ENCODE measurements at regions not wholly inside any gene's neighbourhood (a gene's known extent, or its start where the extent isn't known, plus 50 kb on each side); places are given as distances from the start of the nearest gene placed in this dataset.
"Not testable (repeated sequence)": the region's sequence is repeated elsewhere in the genome, so short reads cannot be mapped to it uniquely, and the experiment has no call there.

DNA sequence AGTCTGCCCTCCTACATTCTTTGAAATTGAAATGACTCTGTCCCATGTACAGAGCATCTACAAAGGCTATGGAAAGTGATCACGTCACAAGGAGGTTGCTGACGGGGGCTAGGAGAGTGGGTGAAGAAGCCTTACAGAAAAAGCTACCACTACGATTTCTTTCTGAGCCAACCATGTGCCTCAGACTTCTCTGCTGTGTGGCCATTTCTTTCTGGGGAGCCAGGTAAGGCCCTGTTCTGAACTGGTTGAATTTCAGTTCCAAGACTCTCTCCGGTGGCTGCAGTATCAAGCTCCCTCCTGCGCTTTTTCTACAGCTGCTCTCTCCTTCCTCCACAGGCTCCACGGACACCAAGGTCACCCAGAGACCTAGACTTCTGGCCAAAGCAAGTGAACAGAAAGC lies 112.5 kb upstream of the PRSS1 start:
- DNase-seq (ENCODE audit: low read depth in 2 of 2): no peak

DNA sequence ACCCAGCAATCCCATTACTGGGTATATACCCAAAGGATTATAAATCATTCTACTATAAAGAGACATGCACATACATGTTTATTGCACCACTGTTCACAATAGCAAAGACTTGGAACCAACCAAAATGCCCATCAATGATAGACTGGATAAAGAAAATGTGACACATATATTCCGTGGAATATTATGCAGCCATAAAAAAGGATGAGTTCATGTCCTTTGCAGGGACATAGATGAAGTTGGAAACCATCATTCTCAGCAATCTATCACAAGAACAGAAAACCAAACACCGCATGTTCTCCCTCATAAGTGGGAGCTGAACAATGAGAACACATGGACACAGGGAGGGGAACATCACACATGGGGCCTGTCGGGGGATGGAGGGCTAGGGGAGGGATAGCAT lies 113.2 kb upstream of the PRSS1 start:
- DNase-seq (ENCODE audit: low read depth in 2 of 2): not testable (repeated sequence)

DNA sequence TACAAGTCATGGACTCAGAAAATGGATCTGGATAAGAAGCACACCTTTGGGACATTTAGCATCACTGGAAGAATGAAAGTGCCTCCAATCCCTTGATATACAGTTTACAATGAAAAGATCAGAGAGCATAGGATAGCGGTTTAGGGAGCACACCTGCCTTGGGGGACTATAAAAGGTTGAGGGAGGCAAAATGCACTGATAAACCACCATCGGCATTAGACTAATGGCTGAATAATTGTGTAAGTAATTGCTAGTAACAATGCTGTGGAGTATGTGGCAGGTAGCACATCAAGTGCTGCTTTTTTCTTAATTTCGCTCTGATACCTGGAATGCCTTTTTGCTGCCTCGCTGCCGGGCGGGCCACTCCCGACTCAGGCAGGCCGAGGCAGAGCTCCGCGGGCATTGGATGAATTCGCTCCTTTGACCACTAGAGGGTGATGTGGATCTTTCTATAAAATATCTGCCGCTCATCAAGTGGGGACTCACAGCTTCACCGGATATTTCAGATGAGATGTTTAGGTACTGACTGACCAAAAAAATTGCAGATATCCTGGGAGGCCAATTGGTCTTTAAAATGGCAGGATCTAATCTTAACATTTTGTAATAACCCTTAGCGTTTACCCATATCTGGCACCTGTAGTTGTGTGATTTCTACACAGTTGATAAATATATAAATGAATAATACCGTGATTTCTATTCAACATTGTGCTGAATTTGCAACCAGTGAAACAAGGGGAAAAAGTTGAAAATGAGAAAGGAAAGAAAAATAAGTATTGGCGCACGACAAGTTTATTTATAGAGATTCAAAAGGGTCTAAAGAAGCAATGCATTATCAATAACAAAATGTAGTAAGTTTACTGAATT lies 116.8 kb upstream of the PRSS1 start:
- peak; percentile 27 to 64 for DNase-seq (ENCODE audit: low read depth in 2 of 2)

DNA sequence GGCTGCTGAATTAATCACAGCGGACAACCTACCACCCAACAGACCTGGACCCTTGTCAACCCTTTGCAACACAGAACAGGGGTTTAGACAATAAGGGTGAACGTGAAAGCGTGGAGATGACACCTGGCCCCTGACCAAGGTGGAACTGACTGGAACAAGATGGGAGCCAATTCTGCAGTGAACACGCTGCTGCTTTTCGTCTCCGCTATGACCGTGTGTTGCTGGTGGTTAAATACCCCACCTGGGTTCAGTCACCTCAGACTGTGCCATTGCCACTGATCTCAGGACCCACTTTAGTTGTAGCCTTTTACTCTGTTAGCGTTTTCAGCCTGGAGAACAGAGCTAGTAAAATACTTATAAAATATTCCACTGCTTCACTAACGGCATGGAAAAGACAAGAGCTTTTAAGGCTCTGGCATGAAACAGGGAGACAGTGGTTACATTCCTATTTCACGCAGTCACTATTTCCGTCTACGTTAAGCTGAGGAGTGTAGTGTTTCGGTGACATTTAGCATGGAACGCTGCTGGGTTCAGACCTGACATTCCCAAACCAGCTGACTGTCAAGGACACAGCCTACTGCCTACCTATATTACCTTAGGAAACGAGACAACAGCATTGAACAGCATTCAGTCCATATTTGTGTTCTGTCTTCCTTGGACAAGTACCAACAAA lies 119.5 kb upstream of the PRSS1 start:
- DNase-seq (ENCODE audit: low read depth in 2 of 2): peak in 1 of 2 donors; percentile 13

DNA sequence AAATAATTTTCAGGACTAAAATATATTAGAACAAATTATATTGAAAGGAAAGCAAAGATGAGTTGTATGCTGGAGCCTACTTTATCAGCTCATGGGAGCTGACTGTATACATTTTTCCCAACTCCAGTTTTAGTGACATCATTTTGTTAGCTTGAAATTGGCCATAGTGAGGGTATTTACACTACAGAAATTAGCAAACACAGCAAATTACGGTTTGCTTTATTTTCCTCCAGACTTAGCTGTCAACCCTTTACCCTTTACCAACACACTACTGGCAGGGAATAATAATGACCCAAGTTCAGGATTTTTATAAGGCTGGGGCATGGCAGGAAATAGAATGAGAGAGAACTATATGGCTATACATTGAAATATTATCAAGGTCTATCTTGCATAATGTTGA lies 120.3 kb upstream of the PRSS1 start:
- no peak for DNase-seq (ENCODE audit: low read depth in 2 of 2)

DNA sequence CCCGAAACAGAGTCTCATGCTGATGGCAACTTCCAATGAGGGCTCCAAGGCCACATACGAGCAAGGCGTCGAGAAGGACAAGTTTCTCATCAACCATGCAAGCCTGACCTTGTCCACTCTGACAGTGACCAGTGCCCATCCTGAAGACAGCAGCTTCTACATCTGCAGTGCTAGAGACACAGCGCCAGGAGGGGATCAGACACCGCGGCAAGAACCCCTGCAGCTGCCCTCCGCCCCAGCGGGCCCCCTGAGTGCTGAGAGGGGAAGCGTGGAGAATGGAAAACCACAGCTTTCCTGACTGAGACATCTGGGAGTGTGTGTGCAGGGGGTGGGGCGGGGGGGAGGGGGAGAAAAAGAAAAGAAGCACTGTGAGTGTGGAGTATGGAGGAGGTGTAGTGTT lies 122.0 kb upstream of the PRSS1 start:
- DNase-seq (ENCODE audit: low read depth in 2 of 2): not testable (repeated sequence)

DNA sequence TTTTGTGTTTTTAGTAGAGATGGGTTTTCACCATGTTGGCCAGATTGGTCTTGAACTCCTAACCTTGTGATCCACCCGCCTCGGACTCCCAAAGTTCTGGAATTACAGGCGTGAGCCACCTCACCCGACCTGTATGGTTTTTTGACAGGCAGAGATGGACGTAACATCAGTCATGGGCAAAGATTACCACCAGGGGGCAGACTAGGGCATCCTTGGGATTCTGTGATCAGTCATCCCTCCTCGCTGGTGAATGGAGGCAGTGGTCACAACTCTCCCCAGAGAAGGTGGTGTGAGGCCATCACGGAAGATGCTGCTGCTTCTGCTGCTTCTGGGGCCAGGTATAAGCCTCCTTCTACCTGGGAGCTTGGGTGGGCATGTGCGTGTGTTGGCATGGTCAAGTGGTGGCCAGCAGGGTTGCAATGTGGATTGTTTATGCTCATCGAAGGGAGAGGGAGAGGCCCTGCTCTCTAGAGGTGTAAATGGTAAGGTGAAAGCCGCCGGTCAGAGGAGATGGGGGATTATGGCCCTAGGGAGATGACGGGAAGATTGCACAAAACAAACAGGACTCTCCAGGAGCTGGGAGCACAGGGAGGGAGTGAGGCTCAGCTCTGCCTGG lies 122.7 kb upstream of the PRSS1 start:
- peak; percentile 15 to 58 for DNase-seq (ENCODE audit: low read depth in 2 of 2)

DNA sequence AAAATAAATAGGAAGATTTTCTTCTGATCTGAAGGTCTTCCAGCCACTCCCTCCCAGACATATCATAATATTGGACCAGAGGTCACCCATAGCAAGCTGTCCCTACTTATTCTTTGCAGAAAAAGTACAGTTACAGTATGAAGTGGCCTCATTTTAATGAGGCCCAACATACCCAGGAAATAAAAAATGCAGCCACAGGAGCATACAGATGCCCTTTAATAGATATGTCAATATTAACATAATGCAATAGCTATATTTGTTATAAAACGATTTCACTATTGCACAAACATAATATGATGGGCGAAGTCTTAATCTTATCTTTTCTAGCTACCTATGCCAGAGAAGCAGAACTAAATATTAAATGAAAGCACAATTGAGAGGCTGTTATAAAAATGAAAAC lies 124.1 kb upstream of the PRSS1 start:
- DNase-seq (ENCODE audit: low read depth in 2 of 2): not testable (repeated sequence)

DNA sequence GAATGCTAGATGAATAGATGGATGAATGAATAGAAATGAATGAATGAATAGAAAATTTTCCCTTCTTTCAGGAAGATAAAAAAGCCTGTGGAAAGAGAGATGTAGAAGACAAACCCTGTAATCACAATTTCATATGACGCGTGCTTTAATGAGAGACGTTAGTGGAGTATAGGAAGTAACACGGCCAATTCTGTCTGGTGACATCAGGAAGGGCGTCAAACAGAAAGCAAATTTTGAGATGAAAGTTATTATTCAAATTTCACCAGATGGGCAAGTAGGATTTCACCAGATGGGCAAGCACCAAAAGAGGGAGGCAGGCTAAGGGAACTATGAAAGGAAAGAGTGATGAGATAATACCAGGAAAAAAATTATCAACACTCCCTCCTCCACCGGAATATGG lies 128.9 kb upstream of the PRSS1 start:
- no peak for DNase-seq (ENCODE audit: low read depth in 2 of 2)

DNA sequence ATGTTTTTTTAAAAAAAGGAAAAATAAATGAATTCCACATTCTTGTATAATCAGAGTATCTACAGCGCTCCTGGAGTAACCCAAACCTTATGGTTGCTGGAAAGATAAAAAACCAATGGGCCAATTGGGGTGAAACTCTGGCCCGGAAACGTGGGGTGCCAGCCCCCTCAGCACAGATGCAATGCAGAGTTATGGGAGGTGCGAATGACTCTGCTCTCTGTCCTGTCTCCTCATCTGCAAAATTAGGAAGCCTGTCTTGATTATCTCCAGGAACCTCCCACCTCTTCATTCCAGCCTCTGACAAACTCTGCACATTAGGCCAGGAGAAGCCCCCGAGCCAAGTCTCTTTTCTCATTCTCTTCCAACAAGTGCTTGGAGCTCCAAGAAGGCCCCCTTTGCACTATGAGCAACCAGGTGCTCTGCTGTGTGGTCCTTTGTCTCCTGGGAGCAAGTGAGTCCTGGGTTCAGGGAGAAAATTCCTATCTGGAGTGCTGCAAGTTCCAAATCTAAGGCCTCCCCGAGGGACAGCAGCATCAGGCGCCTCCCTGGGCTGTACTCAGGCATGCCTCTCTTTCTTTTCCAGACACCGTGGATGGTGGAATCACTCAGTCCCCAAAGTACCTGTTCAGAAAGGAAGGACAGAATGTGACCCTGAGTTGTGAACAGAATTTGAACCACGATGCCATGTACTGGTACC lies 130.5 kb upstream of the PRSS1 start:
- DNase-seq (ENCODE audit: low read depth in 2 of 2): no peak

DNA sequence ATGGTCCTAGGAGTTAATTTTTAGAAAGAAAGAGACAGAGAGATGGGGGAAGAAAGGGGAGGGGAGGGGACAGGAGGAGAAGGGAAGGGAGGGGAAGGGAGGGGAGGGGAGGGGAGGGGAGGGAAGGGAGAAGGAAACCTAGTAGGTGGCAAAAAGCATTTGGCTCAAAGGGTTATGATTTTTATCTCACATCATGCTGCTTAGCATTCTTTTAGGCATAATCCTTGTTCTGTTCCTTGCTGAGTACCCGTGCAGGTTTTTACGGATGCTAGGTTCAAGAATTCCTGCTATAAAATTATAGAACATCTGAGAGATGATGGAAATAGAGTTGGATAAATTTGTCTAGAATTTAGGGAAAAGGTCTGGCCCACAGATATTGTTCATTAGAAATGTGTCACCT lies 132.4 kb upstream of the PRSS1 start:
- DNase-seq (ENCODE audit: low read depth in 2 of 2): no peak

DNA sequence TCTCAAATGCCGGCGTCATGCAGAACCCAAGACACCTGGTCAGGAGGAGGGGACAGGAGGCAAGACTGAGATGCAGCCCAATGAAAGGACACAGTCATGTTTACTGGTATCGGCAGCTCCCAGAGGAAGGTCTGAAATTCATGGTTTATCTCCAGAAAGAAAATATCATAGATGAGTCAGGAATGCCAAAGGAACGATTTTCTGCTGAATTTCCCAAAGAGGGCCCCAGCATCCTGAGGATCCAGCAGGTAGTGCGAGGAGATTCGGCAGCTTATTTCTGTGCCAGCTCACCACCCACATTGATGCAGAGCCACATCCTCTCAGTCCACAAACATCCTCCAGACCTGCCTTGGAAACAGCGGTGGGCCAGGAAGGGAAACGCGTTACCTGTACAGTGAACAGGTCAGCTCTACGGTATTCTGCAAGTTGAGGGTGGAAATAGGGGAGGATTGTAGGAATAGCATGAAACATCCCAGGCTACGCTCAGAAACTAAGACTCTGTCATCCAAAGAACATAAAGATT lies 133.1 kb upstream of the PRSS1 start:
- DNase-seq (ENCODE audit: low read depth in 2 of 2): no peak

DNA sequence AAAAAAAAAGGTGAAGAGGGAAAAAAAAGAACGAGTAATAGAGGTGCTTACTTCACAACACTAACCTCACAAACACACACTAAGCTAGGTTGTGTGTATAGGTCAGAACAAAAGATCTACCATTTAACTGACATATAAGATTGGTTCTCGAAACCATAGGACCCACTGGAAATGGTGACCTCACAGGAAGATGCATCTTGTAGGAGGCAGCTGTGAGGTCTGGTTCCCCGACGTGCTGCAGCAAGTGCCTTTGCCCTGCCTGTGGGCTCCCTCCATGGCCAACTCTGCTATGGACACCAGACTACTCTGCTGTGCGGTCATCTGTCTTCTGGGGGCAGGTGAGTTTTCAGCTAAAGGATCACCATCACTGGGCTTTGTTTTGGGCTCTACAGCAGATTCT lies 133.8 kb upstream of the PRSS1 start:
- no peak for DNase-seq (ENCODE audit: low read depth in 2 of 2)

DNA sequence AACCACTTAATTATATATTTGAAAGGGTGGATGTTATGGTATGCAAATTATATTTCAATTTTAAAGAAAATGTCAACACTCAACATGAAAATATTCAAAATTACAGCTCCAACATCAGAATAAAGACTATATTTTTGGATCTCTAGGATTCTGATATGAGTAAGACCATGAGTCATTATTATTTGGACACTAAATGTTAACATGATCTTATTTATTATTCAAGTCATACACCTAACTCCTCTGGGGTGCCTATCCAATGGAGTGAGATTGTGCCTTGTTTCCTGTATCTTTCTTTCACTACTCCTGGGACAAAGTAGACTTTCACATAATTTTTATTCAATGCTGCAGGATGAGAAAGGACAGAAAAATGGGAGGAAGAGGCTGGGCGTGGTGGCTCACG lies 135.2 kb upstream of the PRSS1 start:
- DNase-seq (ENCODE audit: low read depth in 2 of 2): no peak

DNA sequence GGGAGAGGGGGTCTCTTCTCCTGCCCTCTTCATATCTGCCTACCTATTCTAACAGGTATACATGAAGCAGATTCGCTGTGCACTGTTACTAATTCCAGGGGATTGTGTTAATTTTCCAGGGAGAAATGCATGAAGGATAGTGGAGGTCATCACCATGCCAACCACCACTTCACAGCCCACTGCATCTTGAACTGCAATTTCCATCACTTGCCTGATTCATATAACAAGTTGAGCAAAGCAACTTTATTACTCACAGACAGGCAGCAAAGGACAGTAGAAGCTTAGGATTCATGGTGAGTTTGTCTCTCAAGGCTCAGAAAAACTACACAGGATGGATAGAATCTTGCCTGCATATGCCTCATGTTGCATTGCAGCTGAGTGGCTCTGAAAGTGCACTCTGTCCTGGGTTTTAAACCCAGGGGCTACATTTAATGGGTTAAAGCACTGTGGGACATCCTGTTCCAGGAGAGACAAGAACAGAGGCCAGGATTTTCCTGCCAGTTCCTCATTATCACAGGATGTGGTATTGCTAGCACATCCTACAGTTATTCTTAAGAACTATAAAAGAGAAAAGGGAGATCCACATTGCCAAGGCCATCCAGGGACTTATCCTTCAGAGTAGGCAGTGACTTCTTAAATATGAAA lies 136.9 kb upstream of the PRSS1 start:
- DNase-seq (ENCODE audit: low read depth in 2 of 2): peak in 1 of 2 donors; percentile 4

DNA sequence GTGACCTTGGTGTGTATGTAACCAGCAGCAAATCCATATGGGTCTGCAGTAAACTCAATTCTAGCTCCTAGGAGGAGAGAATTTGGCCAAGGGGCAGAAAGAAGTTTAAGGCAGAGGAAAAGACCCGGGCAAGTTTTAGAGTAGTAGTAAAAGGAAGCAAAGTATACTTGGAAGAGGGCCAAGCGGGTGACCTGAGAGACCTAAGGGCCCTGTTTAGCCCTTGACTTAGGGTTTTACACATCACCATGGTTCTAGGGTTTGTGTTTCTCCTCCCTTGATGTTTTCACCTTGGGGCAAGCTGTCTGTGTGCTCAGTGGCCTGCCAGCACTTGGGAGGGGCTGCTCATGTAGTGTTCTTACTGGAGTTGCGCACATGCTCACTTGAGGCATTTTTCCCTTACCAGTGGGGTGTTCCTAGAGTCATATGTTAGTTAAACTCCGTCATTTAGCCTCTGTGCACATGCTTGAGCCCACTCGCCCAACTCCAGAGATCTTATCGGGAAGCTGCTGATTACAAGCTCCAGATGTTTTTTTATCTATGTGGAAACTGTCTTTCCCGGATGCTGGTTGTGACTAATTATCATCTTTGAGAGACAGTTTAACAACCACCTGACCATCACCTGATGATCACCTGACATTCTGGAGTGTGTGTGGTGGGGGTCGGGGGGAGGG lies 137.6 kb upstream of the PRSS1 start:
- no peak for DNase-seq (ENCODE audit: low read depth in 2 of 2)

DNA sequence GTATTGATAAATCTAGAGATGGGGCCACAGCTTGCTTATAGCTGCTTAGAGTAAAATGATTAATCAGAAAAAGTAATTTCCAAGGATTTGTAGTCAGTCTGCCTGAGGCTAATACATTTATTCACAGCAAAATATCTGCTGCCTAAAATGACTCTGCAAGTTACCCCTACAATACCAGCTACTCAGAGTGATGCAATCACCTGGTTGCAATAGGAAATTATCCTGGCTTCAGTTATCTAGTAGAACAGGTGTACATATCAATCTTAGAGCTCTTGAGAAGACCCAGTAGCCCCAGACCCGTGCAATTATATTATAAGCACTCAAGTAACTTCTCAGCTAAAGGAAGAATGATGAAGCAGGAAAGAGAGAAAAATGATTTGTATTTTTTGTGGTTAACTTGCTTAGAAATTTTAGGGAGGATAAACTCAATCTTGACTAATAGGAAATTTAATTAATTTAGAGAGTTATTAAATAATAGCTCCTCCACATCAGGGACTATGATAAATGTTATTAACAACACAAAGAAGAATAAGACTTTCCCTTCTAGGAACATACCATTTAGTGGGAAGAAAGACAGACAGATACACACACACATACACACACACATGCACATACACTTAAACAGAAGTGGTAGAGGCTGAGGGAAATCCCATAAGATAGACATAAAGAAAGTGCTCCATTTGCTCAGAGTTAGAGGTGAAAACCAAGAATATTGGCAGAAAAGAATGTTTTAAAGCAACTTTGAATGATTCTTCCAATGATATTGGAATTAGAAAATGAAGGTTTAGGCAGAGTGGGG lies 140.4 kb upstream of the PRSS1 start:
- no peak for DNase-seq (ENCODE audit: low read depth in 2 of 2)

DNA sequence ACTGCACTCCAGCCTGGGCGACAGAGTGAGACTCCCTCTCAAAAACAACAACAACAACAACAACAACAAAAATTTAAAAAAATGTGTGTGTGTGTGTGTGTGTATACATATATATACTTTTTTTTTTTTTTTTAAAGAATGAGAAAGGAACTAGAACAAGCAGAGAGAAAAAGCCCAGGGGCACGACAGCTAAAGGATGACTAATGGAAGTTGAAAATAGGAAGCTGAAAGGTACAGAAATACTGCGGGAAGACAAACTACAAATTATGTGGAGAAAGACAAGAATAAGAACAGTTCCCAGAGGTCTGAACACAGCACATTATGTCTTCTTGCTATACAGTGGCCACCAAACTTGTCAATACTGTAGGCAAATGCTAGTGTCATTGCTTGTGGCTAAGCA lies 141.9 kb upstream of the PRSS1 start:
- no peak for DNase-seq (ENCODE audit: low read depth in 2 of 2)

DNA sequence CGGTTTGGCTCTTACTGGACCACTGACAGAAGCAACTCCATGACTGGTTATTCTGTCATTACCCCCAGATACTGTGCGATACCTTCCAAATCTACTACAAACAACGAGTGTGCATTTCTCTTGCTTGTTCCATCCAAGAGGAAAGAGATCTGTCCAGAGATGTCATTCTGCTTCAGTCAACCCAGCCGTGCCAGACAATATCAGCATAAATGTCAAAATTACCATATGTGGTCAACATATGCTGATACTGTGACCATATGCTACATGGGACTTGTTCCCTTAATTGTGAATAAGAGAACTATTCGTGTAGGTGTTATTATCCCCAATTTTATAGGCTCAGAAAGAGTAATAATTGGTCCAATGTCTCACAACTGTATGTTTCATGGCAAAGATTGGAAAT lies 143.2 kb upstream of the PRSS1 start:
- no peak for DNase-seq (ENCODE audit: low read depth in 2 of 2)

DNA sequence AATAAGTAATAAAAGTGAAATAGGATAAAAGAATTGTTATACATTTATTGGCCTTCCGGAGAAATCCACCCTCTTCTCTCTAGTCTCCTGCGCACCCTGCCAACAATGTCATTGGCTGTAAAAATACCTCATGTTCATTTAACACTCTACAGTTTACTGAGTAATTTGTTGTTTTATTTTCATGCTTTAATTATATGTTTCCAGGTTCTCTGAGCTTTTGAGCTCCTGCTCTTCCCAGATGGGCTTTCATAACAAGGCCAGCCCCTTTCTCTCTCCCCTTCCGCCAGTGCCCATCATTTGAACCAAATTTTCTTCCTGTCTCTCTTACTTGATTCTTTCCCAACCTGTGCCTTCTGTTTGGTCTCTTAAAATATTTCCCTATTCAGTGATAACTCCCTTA lies 144.6 kb upstream of the PRSS1 start:
- no peak for DNase-seq (ENCODE audit: low read depth in 2 of 2)

Measured in dermis microvascular lymphatic vessel endothelial cell (primary cell).